HepG2 (cell line): ENCODE measurements at regions not wholly inside any gene's neighbourhood (a gene's known extent, or its start where the extent isn't known, plus 50 kb on each side); places are given as distances from the start of the nearest gene placed in this dataset.

Experiments used
- ATAC-seq: fragments of 200-7000 bp; cut with Tn5 transposase; 3 replicates; pipeline ENCODE4 v1.9.1; 2020; ENCODE audit warnings: mild to moderate bottlenecking, moderate library complexity
- BruUV-seq: library from RNA; stranded (reverse); fragments of 400-500 nt; replicated peaks from 2 replicates; lab custom pipeline; 2021; lab: Mats Ljungman, UMichigan
- CTCF ChIA-PET: fragments of 300-600 bp; formaldehyde crosslinking; extraction: SDS; loops from one replicate; lab custom pipeline; 2021; ENCODE audit warnings: low total read pairs, inconsistent platforms, low intra/inter-chr PET ratio; lab: Yijun Ruan, JAX
- POLR2A ChIA-PET: fragments of 350-600 bp; sonication (Branson Sonifier 250); formaldehyde crosslinking; loops from one replicate; lab custom pipeline; 2020; ENCODE audit warnings: antibody characterized with exemption, inconsistent platforms; lab: Yijun Ruan, JAX
- DNase-seq: peaks from one replicate; pipeline ENCODE4 v3.0.0-alpha.2; 2015; ENCODE audit warnings: low spot score
- FAIRE-seq: peaks from 3 replicates; lab custom pipeline; 2011; peaks lifted over from hg19 to GRCh38; lab: Jason Lieb, UNC
- H2AFZ ChIP-seq: one replicate; pipeline ENCODE4 v1.6.1; 2011; ENCODE audit warnings: low read length, inconsistent platforms
- H3K27ac ChIP-seq: fragments of 300-600 bp; 3 replicates; pipeline ENCODE4 v1.8.0; 2011; ENCODE audit warnings: mixed run types, mild to moderate bottlenecking, mixed read lengths, low read length, inconsistent platforms; ENCODE audit not compliant: insufficient read depth; ENCODE audit errors: extremely low read length
- H3K27me3 ChIP-seq, 2 experiments: fragments of 200-600 bp in 1 of 2; 2 replicates in 1 of 2; 3 replicates in 1 of 2; pipeline versions ENCODE4 v1.6.0 to v1.8.0; 2011; ENCODE audit warnings: low read length in 2 of 2, mild to moderate bottlenecking in 2 of 2, moderate library complexity in 2 of 2, inconsistent platforms in 1 of 2; ENCODE audit not compliant: insufficient read depth in 2 of 2, control insufficient read depth in 1 of 2
- H3K36me3 ChIP-seq, 2 experiments: fragments of 200-600 bp in 1 of 2; replicated peaks in 1 of 2; 2 replicates in 1 of 2; 3 replicates in 1 of 2; pipeline versions ENCODE4 v1.5.1 to v1.8.0; 2011; ENCODE audit warnings: low read length in 2 of 2, inconsistent platforms in 1 of 2; ENCODE audit not compliant: insufficient read depth in 2 of 2, control insufficient read depth in 1 of 2
- H3K4me1 ChIP-seq: 2 replicates; pipeline ENCODE4 v1.5.1; 2012; ENCODE audit warnings: low read length, inconsistent platforms; ENCODE audit not compliant: insufficient read depth
- H3K4me2 ChIP-seq: 2 replicates; pipeline ENCODE4 v1.6.0; 2011; ENCODE audit warnings: low read depth, low read length, inconsistent platforms
- H3K4me3 ChIP-seq, 3 experiments: fragments of 200-600 bp in 1 of 3; sonication (generic), shearing (Covaris generic) in 1 of 3; replicated peaks in 1 of 3; 2 replicates each; pipeline ENCODE4 v1.5.1; 2011 to 2016; ENCODE audit warnings: low read length in 3 of 3, inconsistent platforms in 2 of 3, low read depth in 2 of 3, mild to moderate bottlenecking in 2 of 3, control low read depth in 1 of 3, mixed read lengths in 1 of 3; ENCODE audit not compliant: insufficient read depth in 1 of 3
- H3K79me2 ChIP-seq: one replicate; pipeline ENCODE4 v1.6.1; 2011; ENCODE audit warnings: low read length, inconsistent platforms; ENCODE audit not compliant: insufficient read depth
- H3K9ac ChIP-seq: 2 replicates; pipeline ENCODE4 v1.6.0; 2011; ENCODE audit warnings: mild to moderate bottlenecking, low read depth, low read length, inconsistent platforms; ENCODE audit not compliant: insufficient read depth
- H3K9me3 ChIP-seq: 2 replicates; pipeline ENCODE4 v1.5.1; 2012; ENCODE audit warnings: mild to moderate bottlenecking, low read length
- H4K20me1 ChIP-seq: 2 replicates; pipeline ENCODE4 v1.6.0; 2011; ENCODE audit warnings: inconsistent platforms, mild to moderate bottlenecking, low read length, moderate library complexity; ENCODE audit not compliant: insufficient read depth
- ADNP ChIP-seq: sonication (generic); formaldehyde crosslinking; IDR thresholded peaks from 2 replicates; pipeline ENCODE4 v1.4.0; 2020; ENCODE audit warnings: missing genetic modification reagents
- BORCS8-MEF2B ChIP-seq: sonication (generic); formaldehyde crosslinking; IDR thresholded peaks from 2 replicates; pipeline ENCODE4 v1.8.0; 2022; ENCODE audit warnings: mild to moderate bottlenecking, missing genetic modification reagents
- POGZ ChIP-seq: sonication (generic); formaldehyde crosslinking; IDR thresholded peaks from 2 replicates; pipeline ENCODE4 v1.4.0; 2020; ENCODE audit warnings: mild to moderate bottlenecking, missing genetic modification reagents
- RAD51 ChIP-seq: fragments of 450-650 bp; IDR thresholded peaks from 2 replicates; pipeline ENCODE4 v1.6.1; 2016; ENCODE audit warnings: borderline replicate concordance
- ZNF260 ChIP-seq: sonication (generic); formaldehyde crosslinking; IDR thresholded peaks from 2 replicates; pipeline ENCODE4 v1.4.0; 2020; ENCODE audit warnings: missing genetic modification reagents, low read depth, mild to moderate bottlenecking, borderline replicate concordance
- ZNF317 ChIP-seq: sonication (generic); formaldehyde crosslinking; IDR thresholded peaks from 2 replicates; pipeline ENCODE4 v1.5.0; 2020; ENCODE audit warnings: mild to moderate bottlenecking, missing genetic modification reagents
- WGBS: methylation state at CpG from one replicate; pipeline ENCODE4 v1.1.6; 2017; ENCODE audit warnings: low lambda C conversion rate; 5-methylcytosine and 5-hydroxymethylcytosine counted together
- in situ Hi-C: cut with HindIII; loops from 2 replicates; pipeline ENCODE4 v1.10.0; 2017; ENCODE audit warnings: low pct_unique_long_range_greater_than_20kb; ENCODE audit not compliant: extremely low pct_ligation_motif_present
- intact Hi-C: fragments of 100-400 bp; cut with micrococcal nuclease; formaldehyde crosslinking; loops from one replicate; pipeline ENCODE4 v1.10.0; 2022; ENCODE audit not compliant: unreplicated experiment
- TF ChIP-seq, protein P1 (sequence below): sonication (generic); formaldehyde crosslinking; IDR thresholded peaks from 2 replicates; pipeline ENCODE4 v1.4.0; 2020; ENCODE audit warnings: missing genetic modification reagents, mild to moderate bottlenecking, borderline replicate concordance
- TF ChIP-seq, protein P2 (sequence below): IDR thresholded peaks from 2 replicates; pipeline ENCODE4 v1.6.1; 2016; ENCODE audit warnings: mild to moderate bottlenecking
- TF ChIP-seq, protein P3 (sequence below): sonication (generic); formaldehyde crosslinking; IDR thresholded peaks from 2 replicates; pipeline ENCODE4 v1.8.1; 2023; ENCODE audit warnings: missing genetic modification reagents, inconsistent platforms, borderline replicate concordance
- TF ChIP-seq, protein P4 (sequence below): sonication (generic); formaldehyde crosslinking; IDR thresholded peaks from 2 replicates; pipeline ENCODE4 v1.5.1; 2020; ENCODE audit warnings: missing genetic modification reagents, mild to moderate bottlenecking, borderline replicate concordance
- TF ChIP-seq, protein P5 (sequence below): sonication (generic); formaldehyde crosslinking; IDR thresholded peaks from 2 replicates; pipeline ENCODE4 v1.5.0; 2020; ENCODE audit warnings: missing genetic modification reagents

DNA sequence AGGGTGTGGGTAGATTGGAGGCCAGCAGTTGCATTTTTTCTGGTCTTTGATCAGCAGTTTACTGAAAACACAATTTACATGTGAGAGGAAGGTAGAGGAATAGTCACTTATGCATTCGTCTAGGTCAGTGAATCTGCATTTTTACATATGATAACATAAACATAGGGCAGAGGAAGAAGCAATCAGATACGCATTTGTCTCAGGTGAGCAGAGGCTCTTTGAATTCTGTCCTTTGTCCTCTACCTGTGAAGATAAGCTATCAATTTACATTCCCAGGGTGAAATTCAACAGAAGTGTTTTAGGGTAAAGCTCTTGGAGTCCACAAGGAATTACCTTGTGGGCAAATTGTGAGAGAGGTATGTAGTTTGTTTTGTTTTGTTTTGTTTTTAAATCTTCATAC is 306.5 kb downstream of the MAGEB5 start:
- H3K9me3 ChIP-seq = no peaks in the 10 kb centered on the region
- H2AFZ ChIP-seq = no peak overlapping the region
- DNase-seq = no peak
- CTCF ChIA-PET = no interaction called here
- H3K9ac ChIP-seq = no peak overlapping the region
- H3K27ac ChIP-seq = no peak overlapping the region
- no peak for TF ChIP-seq ADNP (CRISPR knock-in tag)
- TF ChIP-seq ZNF260 (CRISPR knock-in tag) = no peak
- TF ChIP-seq, protein P1, sequence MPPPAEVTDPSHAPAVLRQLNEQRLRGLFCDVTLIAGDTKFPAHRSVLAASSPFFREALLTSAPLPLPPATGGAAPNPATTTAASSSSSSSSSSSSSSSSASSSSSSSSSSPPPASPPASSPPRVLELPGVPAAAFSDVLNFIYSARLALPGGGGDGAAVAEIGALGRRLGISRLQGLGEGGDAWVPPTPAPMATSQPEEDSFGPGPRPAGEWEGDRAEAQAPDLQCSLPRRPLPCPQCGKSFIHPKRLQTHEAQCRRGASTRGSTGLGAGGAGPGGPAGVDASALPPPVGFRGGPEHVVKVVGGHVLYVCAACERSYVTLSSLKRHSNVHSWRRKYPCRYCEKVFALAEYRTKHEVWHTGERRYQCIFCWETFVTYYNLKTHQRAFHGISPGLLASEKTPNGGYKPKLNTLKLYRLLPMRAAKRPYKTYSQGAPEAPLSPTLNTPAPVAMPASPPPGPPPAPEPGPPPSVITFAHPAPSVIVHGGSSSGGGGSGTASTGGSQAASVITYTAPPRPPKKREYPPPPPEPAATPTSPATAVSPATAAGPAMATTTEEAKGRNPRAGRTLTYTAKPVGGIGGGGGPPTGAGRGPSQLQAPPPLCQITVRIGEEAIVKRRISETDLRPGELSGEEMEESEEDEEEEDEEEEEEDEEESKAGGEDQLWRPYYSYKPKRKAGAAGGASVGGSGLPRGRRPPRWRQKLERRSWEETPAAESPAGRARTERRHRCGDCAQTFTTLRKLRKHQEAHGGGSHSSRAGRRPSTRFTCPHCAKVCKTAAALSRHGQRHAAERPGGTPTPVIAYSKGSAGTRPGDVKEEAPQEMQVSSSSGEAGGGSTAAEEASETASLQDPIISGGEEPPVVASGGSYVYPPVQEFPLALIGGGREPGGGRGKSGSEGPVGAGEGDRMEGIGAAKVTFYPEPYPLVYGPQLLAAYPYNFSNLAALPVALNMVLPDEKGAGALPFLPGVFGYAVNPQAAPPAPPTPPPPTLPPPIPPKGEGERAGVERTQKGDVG = no peak
- TF ChIP-seq, protein P2, sequence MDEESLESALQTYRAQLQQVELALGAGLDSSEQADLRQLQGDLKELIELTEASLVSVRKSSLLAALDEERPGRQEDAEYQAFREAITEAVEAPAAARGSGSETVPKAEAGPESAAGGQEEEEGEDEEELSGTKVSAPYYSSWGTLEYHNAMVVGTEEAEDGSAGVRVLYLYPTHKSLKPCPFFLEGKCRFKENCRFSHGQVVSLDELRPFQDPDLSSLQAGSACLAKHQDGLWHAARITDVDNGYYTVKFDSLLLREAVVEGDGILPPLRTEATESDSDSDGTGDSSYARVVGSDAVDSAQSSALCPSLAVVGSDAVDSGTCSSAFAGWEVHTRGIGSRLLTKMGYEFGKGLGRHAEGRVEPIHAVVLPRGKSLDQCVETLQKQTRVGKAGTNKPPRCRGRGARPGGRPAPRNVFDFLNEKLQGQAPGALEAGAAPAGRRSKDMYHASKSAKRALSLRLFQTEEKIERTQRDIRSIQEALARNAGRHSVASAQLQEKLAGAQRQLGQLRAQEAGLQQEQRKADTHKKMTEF (CRISPR knock-in tag) = no peak
- TF ChIP-seq, protein P3, sequence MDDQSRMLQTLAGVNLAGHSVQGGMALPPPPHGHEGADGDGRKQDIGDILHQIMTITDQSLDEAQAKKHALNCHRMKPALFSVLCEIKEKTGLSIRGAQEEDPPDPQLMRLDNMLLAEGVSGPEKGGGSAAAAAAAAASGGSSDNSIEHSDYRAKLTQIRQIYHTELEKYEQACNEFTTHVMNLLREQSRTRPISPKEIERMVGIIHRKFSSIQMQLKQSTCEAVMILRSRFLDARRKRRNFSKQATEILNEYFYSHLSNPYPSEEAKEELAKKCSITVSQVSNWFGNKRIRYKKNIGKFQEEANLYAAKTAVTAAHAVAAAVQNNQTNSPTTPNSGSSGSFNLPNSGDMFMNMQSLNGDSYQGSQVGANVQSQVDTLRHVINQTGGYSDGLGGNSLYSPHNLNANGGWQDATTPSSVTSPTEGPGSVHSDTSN = no peak
- no peak for TF ChIP-seq RAD51
- TF ChIP-seq, protein P4, sequence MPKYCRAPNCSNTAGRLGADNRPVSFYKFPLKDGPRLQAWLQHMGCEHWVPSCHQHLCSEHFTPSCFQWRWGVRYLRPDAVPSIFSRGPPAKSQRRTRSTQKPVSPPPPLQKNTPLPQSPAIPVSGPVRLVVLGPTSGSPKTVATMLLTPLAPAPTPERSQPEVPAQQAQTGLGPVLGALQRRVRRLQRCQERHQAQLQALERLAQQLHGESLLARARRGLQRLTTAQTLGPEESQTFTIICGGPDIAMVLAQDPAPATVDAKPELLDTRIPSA (CRISPR knock-in tag) = no peak
- TF ChIP-seq, protein P5, sequence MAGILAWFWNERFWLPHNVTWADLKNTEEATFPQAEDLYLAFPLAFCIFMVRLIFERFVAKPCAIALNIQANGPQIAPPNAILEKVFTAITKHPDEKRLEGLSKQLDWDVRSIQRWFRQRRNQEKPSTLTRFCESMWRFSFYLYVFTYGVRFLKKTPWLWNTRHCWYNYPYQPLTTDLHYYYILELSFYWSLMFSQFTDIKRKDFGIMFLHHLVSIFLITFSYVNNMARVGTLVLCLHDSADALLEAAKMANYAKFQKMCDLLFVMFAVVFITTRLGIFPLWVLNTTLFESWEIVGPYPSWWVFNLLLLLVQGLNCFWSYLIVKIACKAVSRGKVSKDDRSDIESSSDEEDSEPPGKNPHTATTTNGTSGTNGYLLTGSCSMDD (CRISPR knock-in tag) = no peak
- no peak for TF ChIP-seq BORCS8-MEF2B (CRISPR knock-in tag)
- no peak for TF ChIP-seq POGZ (CRISPR knock-in tag)
- TF ChIP-seq ZNF317 (CRISPR knock-in tag) = no peak
- H3K27me3 ChIP-seq = no peaks in the 10 kb centered on the region
- WGBS = 0% methylated on average over 2 of the region's 2 CpGs
- intact Hi-C loops (no loop called here), in situ Hi-C loops (no loop called here)
- no peaks in the 10 kb centered on the region for H3K79me2 ChIP-seq
- no peak overlapping the region for H3K4me2 ChIP-seq
- H4K20me1 ChIP-seq = no peaks in the 10 kb centered on the region
- H3K4me1 ChIP-seq = no peaks in the 10 kb centered on the region
- no peak overlapping the region for H3K4me3 ChIP-seq
- POLR2A ChIA-PET = no interaction called here
- no peak for ATAC-seq
- FAIRE-seq = no peak
- H3K36me3 ChIP-seq = no peaks in the 10 kb centered on the region
- BruUV-seq = no TSS peak
